ENCODE measurements at regions not wholly inside any gene's neighbourhood (a gene's known extent, or its start where the extent isn't known, plus 50 kb on each side); places are given as distances from the start of the nearest gene placed in this dataset.

- Histone ChIP-seq H3K4me3 (no peak overlapping the region), H3K4me1 (no peaks in the 10 kb centered on the region), H3K27ac (no peak overlapping the region), H3K4me2 (no peak overlapping the region), H3K9me3 (no peaks in the 10 kb centered on the region)
- FAIRE-seq (no peak), DNase-seq (ENCODE audit: low read depth in 1 of 2, low spot score in 1 of 2) (no peak), ATAC-seq (no peak)
- ChIA-PET CTCF (no interaction called here), POLR2A (no interaction called here)
- TF ChIP-seq, protein P1, sequence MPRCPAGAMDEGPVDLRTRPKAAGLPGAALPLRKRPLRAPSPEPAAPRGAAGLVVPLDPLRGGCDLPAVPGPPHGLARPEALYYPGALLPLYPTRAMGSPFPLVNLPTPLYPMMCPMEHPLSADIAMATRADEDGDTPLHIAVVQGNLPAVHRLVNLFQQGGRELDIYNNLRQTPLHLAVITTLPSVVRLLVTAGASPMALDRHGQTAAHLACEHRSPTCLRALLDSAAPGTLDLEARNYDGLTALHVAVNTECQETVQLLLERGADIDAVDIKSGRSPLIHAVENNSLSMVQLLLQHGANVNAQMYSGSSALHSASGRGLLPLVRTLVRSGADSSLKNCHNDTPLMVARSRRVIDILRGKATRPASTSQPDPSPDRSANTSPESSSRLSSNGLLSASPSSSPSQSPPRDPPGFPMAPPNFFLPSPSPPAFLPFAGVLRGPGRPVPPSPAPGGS (IDR thresholded peaks at IDR 0.05), result no peak
- no peak for TF ChIP-seq NR3C1 (IDR thresholded peaks at IDR 0.05)
- no peak for TF ChIP-seq EP300 (IDR thresholded peaks at IDR 0.05)
- TF ChIP-seq KDM1A (IDR thresholded peaks at IDR 0.05; ENCODE audit: low read depth), result no peak
- TF ChIP-seq HOXB5 (CRISPR knock-in tag; IDR thresholded peaks at IDR 0.05), result no peak
- no peak for TF ChIP-seq CEBPB (IDR thresholded peaks at IDR 0.05)
- no peak for TF ChIP-seq FOSL2 (IDR thresholded peaks at IDR 0.05)
- no peak for TF ChIP-seq FOSL2 (CRISPR knock-in tag; IDR thresholded peaks at IDR 0.05)
- no peak for TF ChIP-seq HOXA7 (CRISPR knock-in tag; IDR thresholded peaks at IDR 0.05)
- TF ChIP-seq, protein P2, sequence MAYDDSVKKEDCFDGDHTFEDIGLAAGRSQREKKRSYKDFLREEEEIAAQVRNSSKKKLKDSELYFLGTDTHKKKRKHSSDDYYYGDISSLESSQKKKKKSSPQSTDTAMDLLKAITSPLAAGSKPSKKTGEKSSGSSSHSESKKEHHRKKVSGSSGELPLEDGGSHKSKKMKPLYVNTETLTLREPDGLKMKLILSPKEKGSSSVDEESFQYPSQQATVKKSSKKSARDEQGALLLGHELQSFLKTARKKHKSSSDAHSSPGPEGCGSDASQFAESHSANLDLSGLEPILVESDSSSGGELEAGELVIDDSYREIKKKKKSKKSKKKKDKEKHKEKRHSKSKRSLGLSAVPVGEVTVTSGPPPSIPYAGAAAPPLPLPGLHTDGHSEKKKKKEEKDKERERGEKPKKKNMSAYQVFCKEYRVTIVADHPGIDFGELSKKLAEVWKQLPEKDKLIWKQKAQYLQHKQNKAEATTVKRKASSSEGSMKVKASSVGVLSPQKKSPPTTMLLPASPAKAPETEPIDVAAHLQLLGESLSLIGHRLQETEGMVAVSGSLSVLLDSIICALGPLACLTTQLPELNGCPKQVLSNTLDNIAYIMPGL (CRISPR knock-in tag; IDR thresholded peaks at IDR 0.05; ENCODE audit: borderline replicate concordance), result no peak
- TF ChIP-seq TP53 (CRISPR knock-in tag; IDR thresholded peaks at IDR 0.05), result no peak
- TF ChIP-seq, protein P3, sequence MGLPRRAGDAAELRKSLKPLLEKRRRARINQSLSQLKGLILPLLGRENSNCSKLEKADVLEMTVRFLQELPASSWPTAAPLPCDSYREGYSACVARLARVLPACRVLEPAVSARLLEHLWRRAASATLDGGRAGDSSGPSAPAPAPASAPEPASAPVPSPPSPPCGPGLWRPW (IDR thresholded peaks at IDR 0.05), result no peak
- 43% methylated on average over 3 of the region's 4 CpGs for WGBS (ENCODE audit: missing lambda C conversion rate)
These were observed 264.2 kb downstream of the SS18 start for GRCh38 chr18:25825979-25826776.

GRCh38 chr18:25825056-25825455 is 265.4 kb downstream of the SS18 start:
- ChIA-PET POLR2A (no interaction called here), CTCF (no interaction called here)
- Histone ChIP-seq H3K4me1 (no peaks in the 10 kb centered on the region), H3K4me2 (no peak overlapping the region), H3K27ac (no peak overlapping the region), H3K4me3 (no peak overlapping the region), H3K9me3 (no peaks in the 10 kb centered on the region)
- DNase-seq (ENCODE audit: low read depth in 1 of 2, low spot score in 1 of 2), result no peak
- no peak for FAIRE-seq
- 20% methylated on average over 6 of the region's 6 CpGs for WGBS (ENCODE audit: missing lambda C conversion rate)
- TF ChIP-seq, protein P2 (CRISPR knock-in tag; IDR thresholded peaks at IDR 0.05; ENCODE audit: borderline replicate concordance), result no peak
- no peak for TF ChIP-seq EHF (CRISPR knock-in tag; IDR thresholded peaks at IDR 0.05)
- no peak for TF ChIP-seq POLR2A (IDR thresholded peaks at IDR 0.05; ENCODE audit: low read length)
- TF ChIP-seq KDM1A (IDR thresholded peaks at IDR 0.05; ENCODE audit: low read depth), result no peak
- no peak for TF ChIP-seq HOXB5 (CRISPR knock-in tag; IDR thresholded peaks at IDR 0.05)
- no peak for ATAC-seq

GRCh38 chr18:25819746-25820363 is 270.6 kb downstream of the SS18 start:
- POLR2A ChIA-PET, result no interaction called here
- WGBS (ENCODE audit: missing lambda C conversion rate), result no CpG with 5 or more reads among the region's 1 CpG
- CTCF ChIA-PET, result no interaction called here

More at GRCh38 chr18:25819746-25820363, 270.6 kb downstream of the SS18 start:
- no peak overlapping the region for H3K27ac ChIP-seq
- ATAC-seq (no peak), FAIRE-seq (no peak), DNase-seq (ENCODE audit: low read depth in 1 of 2, low spot score in 1 of 2) (no peak)
- H3K4me3 ChIP-seq, result no peak overlapping the region
- TF ChIP-seq JUN (IDR thresholded peaks at IDR 0.05) (no peak), PHF8 (IDR thresholded peaks at IDR 0.05; ENCODE audit: borderline replicate concordance, low read depth) (no peak), ESRRA (IDR thresholded peaks at IDR 0.05; ENCODE audit: borderline replicate concordance, low read length) (no peak), BHLHE40 (IDR thresholded peaks at IDR 0.05; ENCODE audit: low read depth, low read length) (no peak), EHMT2 (IDR thresholded peaks at IDR 0.05; ENCODE audit: low read depth) (no peak), EHF (CRISPR knock-in tag; IDR thresholded peaks at IDR 0.05) (no peak), CBX2 (IDR thresholded peaks at IDR 0.05; ENCODE audit: borderline replicate concordance, low read depth) (no peak), POLR2AphosphoS2 (conservative IDR thresholded peaks at IDR 0.05; ENCODE audit: low read length) (no peak), GATA3 (IDR thresholded peaks at IDR 0.05; ENCODE audit: borderline replicate concordance) (no peak), CEBPB (IDR thresholded peaks at IDR 0.05) (no peak), MAZ (IDR thresholded peaks at IDR 0.05; ENCODE audit: borderline replicate concordance, low read depth, low read length) (no peak)
- TF ChIP-seq, protein P4, sequence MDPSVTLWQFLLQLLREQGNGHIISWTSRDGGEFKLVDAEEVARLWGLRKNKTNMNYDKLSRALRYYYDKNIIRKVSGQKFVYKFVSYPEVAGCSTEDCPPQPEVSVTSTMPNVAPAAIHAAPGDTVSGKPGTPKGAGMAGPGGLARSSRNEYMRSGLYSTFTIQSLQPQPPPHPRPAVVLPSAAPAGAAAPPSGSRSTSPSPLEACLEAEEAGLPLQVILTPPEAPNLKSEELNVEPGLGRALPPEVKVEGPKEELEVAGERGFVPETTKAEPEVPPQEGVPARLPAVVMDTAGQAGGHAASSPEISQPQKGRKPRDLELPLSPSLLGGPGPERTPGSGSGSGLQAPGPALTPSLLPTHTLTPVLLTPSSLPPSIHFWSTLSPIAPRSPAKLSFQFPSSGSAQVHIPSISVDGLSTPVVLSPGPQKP (IDR thresholded peaks at IDR 0.05; ENCODE audit: low read depth, low read length), result no peak
- no peaks in the 10 kb centered on the region for H3K9me3 ChIP-seq
- H3K4me2 ChIP-seq, result no peak overlapping the region
- no peaks in the 10 kb centered on the region for H3K4me1 ChIP-seq

Measured in A549 (cell line).